Fibroblast of lung (primary cell): ENCODE measurements at regions not wholly inside any gene's neighbourhood (a gene's known extent, or its start where the extent isn't known, plus 50 kb on each side); places are given as distances from the start of the nearest gene placed in this dataset.

Experiments used
- DNase-seq, 2 donors: peaks; one replicate each; pipeline versions ENCODE4 v3.0.0 to v3.0.0-alpha.2; 2010; ENCODE audit warnings: low read depth in 2 of 2
- H2AFZ ChIP-seq: 2 replicates; pipeline ENCODE4 v1.5.1; 2012; ENCODE audit warnings: low read length, control low read depth, inconsistent platforms
- H3K27ac ChIP-seq: 2 replicates; pipeline ENCODE4 v1.5.1; 2011; ENCODE audit warnings: low read length, control low read depth; ENCODE audit not compliant: insufficient read depth
- H3K27me3 ChIP-seq: 2 replicates; pipeline ENCODE4 v1.5.1; 2011; ENCODE audit warnings: mild to moderate bottlenecking, low read length; ENCODE audit not compliant: control insufficient read depth, insufficient read depth
- H3K36me3 ChIP-seq: 2 replicates; pipeline ENCODE4 v1.5.1; 2011; ENCODE audit warnings: low read length; ENCODE audit not compliant: control insufficient read depth, insufficient read depth
- H3K4me1 ChIP-seq: 2 replicates; pipeline ENCODE4 v1.5.1; 2011; ENCODE audit warnings: low read length; ENCODE audit not compliant: control insufficient read depth, insufficient read depth; ENCODE audit errors: extremely low read depth
- H3K4me2 ChIP-seq: 2 replicates; pipeline ENCODE4 v1.5.1; 2011; ENCODE audit warnings: low read length, control low read depth; ENCODE audit not compliant: insufficient read depth; ENCODE audit errors: extremely low read depth
- H3K4me3 ChIP-seq, 4 experiments: fragments of 200-600 bp in 1 of 4; sonication (generic) in 1 of 4; replicated peaks in 1 of 4; 2 replicates each; pipeline ENCODE4 v1.5.1; 2011 to 2016; ENCODE audit warnings: low read length in 4 of 4, low read depth in 3 of 4, mild to moderate bottlenecking in 3 of 4, control low read depth in 2 of 4, inconsistent platforms in 1 of 4, mixed read lengths in 1 of 4; ENCODE audit not compliant: insufficient read depth in 1 of 4; ENCODE audit errors: control extremely low read depth in 1 of 4
- H3K79me2 ChIP-seq: 2 replicates; pipeline ENCODE4 v1.5.1; 2012; ENCODE audit warnings: mild to moderate bottlenecking, low read length, inconsistent platforms; ENCODE audit not compliant: control insufficient read depth, insufficient read depth
- H3K9ac ChIP-seq: 2 replicates; pipeline ENCODE4 v1.5.1; 2011; ENCODE audit warnings: mild to moderate bottlenecking, low read length, control low read depth; ENCODE audit not compliant: insufficient read depth
- H3K9me3 ChIP-seq: 2 replicates; pipeline ENCODE4 v1.5.1; 2012; ENCODE audit warnings: low read depth, low read length; ENCODE audit not compliant: control insufficient read depth, insufficient read depth
- H4K20me1 ChIP-seq: 2 replicates; pipeline ENCODE4 v1.5.1; 2011; ENCODE audit warnings: low read length; ENCODE audit not compliant: control insufficient read depth, insufficient read depth; ENCODE audit errors: extremely low read depth
- EZH2 ChIP-seq: IDR thresholded peaks from 2 replicates; pipeline ENCODE4 v1.5.1; 2012; ENCODE audit warnings: low read length, control low read depth, mild to moderate bottlenecking; ENCODE audit errors: missing control alignments
- TF ChIP-seq, protein P1 (sequence below), 2 donors: IDR thresholded peaks in 1 of 2; conservative IDR thresholded peaks in 1 of 2; 1 replicate in 1 of 2; 2 replicates in 1 of 2; pipeline ENCODE4 v1.5.1; 2011 to 2012; ENCODE audit warnings: low read length in 2 of 2, control low read depth in 1 of 2, inconsistent platforms in 1 of 2, low read depth in 1 of 2, mild to moderate bottlenecking in 1 of 2

DNA sequence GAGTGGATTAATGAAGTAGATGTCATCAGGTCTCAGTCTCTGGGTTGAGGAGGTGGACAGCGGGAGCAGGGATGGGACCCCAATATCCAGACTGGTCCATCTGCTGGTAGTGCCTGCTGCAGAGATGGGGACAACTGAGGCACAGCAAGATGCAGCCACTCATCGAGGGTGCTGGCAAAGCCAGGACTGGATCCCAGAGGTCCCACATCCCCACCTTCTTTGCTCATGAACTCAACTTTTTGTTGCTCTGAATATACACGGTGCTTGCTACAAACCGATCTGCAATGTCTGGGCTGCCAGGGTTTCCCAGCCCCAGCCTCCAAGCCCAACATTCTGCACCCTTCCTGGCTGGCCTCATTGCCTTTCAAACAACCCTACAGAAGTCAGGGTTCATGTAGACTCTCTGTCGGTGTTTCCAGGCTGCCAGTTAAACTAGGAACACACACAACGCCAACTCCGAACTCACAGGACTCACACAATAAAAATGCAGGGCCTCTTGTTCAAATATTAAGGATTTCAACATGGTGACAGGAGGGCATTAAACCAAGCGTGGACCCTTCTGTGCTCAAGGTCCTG lies 168.2 kb downstream of the MN1 start:
- no peak overlapping the region for H3K4me3 ChIP-seq
- H2AFZ ChIP-seq: no peak overlapping the region
- TF ChIP-seq, protein P1, sequence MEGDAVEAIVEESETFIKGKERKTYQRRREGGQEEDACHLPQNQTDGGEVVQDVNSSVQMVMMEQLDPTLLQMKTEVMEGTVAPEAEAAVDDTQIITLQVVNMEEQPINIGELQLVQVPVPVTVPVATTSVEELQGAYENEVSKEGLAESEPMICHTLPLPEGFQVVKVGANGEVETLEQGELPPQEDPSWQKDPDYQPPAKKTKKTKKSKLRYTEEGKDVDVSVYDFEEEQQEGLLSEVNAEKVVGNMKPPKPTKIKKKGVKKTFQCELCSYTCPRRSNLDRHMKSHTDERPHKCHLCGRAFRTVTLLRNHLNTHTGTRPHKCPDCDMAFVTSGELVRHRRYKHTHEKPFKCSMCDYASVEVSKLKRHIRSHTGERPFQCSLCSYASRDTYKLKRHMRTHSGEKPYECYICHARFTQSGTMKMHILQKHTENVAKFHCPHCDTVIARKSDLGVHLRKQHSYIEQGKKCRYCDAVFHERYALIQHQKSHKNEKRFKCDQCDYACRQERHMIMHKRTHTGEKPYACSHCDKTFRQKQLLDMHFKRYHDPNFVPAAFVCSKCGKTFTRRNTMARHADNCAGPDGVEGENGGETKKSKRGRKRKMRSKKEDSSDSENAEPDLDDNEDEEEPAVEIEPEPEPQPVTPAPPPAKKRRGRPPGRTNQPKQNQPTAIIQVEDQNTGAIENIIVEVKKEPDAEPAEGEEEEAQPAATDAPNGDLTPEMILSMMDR (conservative IDR thresholded peaks at IDR 0.05 in 1 of 2, IDR thresholded peaks at IDR 0.05 in 1 of 2; ENCODE audit: low read depth in 1 of 2, low read length in 2 of 2): no peak
- no peak for TF ChIP-seq EZH2
- H4K20me1 ChIP-seq: no peaks in the 10 kb centered on the region
- no peaks in the 10 kb centered on the region for H3K9me3 ChIP-seq
- no peak for DNase-seq
- H3K79me2 ChIP-seq: no peaks in the 10 kb centered on the region
- H3K9ac ChIP-seq: no peak overlapping the region
- H3K4me1 ChIP-seq: no peaks in the 10 kb centered on the region
- H3K4me2 ChIP-seq: no peak overlapping the region
- H3K27ac ChIP-seq: no peak overlapping the region
- H3K27me3 ChIP-seq: no peaks in the 10 kb centered on the region
- H3K36me3 ChIP-seq: no peaks in the 10 kb centered on the region

DNA sequence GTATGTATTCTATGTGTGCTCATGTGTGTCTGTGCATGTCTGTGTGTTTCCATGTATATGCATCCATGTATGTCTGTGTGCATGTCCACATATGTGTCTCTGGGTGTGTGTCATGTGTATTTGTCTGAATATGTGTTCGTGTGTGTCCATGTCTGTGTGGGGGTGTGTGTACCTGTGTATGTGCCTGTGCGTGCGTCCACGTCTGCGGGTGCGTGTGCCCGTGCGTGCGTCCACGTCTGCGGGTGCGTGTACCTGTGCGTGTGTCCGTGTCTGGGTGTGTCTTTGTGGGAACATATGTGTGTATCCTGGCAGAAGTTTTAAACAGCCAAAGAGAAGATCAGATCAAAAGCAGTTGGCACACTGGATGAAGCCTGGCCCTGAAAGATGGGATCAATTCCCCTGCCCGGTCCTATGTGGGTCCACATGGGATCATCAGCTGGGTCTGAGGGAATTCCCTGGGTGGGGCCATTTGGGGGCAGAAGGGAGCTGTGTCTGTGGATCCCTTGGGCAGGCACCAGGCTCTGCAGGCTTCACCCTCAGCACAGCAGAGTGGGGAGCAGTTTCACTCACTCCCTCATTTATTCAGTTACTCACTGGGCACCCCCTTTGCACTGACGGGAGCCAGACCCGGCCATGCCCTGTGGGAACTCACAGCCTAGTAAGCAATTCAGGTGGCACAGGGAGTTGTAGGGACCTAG lies 167.4 kb downstream of the MN1 start:
- Histone ChIP-seq H3K4me2 (no peak overlapping the region), H3K27ac (no peak overlapping the region), H3K4me1 (no peaks in the 10 kb centered on the region), H4K20me1 (no peaks in the 10 kb centered on the region), H3K79me2 (no peaks in the 10 kb centered on the region), H3K9me3 (no peaks in the 10 kb centered on the region), H3K27me3 (no peaks in the 10 kb centered on the region), H3K36me3 (no peaks in the 10 kb centered on the region), H3K4me3 (no peak overlapping the region), H2AFZ (no peak overlapping the region), H3K9ac (no peak overlapping the region)
- no peak for TF ChIP-seq EZH2
- TF ChIP-seq, protein P1 (conservative IDR thresholded peaks at IDR 0.05 in 1 of 2, IDR thresholded peaks at IDR 0.05 in 1 of 2; ENCODE audit: low read depth in 1 of 2, low read length in 2 of 2): no peak
- DNase-seq: no peak

DNA sequence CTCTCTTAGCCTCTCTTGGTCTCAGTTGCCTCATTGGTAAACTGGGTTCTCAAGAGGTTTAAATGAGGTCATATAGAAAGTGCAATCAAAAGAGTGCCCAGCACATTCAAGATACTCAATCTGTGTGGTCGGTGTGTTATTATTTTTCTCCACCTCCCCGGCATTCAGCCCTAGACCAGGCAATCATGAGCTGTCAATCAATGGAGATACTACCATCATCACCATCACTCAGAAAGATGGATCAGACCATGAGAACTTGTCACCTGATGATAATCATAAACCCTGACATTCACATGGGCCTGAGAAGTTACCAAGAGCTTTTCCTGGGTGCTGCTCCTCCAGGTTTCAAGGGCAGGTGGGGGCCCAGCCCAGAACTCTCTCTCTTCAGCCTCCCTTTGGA lies 166.1 kb downstream of the MN1 start:
- H3K27ac ChIP-seq: no peak overlapping the region
- no peak overlapping the region for H2AFZ ChIP-seq
- no peak overlapping the region for H3K4me3 ChIP-seq
- H3K4me1 ChIP-seq: no peaks in the 10 kb centered on the region
- no peaks in the 10 kb centered on the region for H4K20me1 ChIP-seq
- no peak overlapping the region for H3K4me2 ChIP-seq
- no peak for DNase-seq
- no peaks in the 10 kb centered on the region for H3K9me3 ChIP-seq
- no peaks in the 10 kb centered on the region for H3K79me2 ChIP-seq
- no peak for TF ChIP-seq EZH2
- TF ChIP-seq, protein P1 (conservative IDR thresholded peaks at IDR 0.05 in 1 of 2, IDR thresholded peaks at IDR 0.05 in 1 of 2; ENCODE audit: low read depth in 1 of 2, low read length in 2 of 2): no peak
- no peak overlapping the region for H3K9ac ChIP-seq
- no peaks in the 10 kb centered on the region for H3K27me3 ChIP-seq
- no peaks in the 10 kb centered on the region for H3K36me3 ChIP-seq
